HG02981 (cell line): ENCODE measurements at regions not wholly inside any gene's neighbourhood (a gene's known extent, or its start where the extent isn't known, plus 50 kb on each side); places are given as distances from the start of the nearest gene placed in this dataset.

Source experiments
- ATAC-seq: cut with Tn5 transposase; IDR thresholded peaks from one replicate; pipeline ENCODE4 v1.9.1; 2021; ENCODE audit warnings: mild to moderate bottlenecking, moderate library complexity; ENCODE audit not compliant: unreplicated experiment

GRCh38 chr4:176568238-176568637, 224.5 kb downstream of the VEGFC start:
- no peak for ATAC-seq

- no peak for ATAC-seq
Measured at GRCh38 chr4:176569301-176569700, 223.4 kb downstream of the VEGFC start.

- ATAC-seq = no peak
Measured at GRCh38 chr4:176571206-176571605, 221.5 kb downstream of the VEGFC start.

GRCh38 chr4:176575141-176575730, 217.5 kb downstream of the VEGFC start:
- ATAC-seq = no peak

GRCh38 chr4:176579226-176579625, 213.5 kb downstream of the VEGFC start:
- no peak for ATAC-seq

GRCh38 chr4:176583278-176583677, 209.4 kb downstream of the VEGFC start:
- no peak for ATAC-seq

GRCh38 chr4:176584031-176584606, 208.6 kb downstream of the VEGFC start:
- ATAC-seq = no peak

- ATAC-seq = no peak
Measured at GRCh38 chr4:176587920-176588319, 204.8 kb downstream of the VEGFC start.

- no peak for ATAC-seq
Measured at GRCh38 chr4:176588436-176588835, 204.3 kb downstream of the VEGFC start.

GRCh38 chr4:176592976-176593670, 199.6 kb downstream of the VEGFC start:
- ATAC-seq = no peak

GRCh38 chr4:176593943-176594342, 198.8 kb downstream of the VEGFC start:
- no peak for ATAC-seq

GRCh38 chr4:176595257-176595656, 197.5 kb downstream of the VEGFC start:
- ATAC-seq = no peak

GRCh38 chr4:176601124-176601523, 191.6 kb downstream of the VEGFC start:
- no peak for ATAC-seq

- ATAC-seq = no peak
Measured at GRCh38 chr4:176607807-176608206, 184.9 kb downstream of the VEGFC start.

GRCh38 chr4:176608346-176608745, 184.4 kb downstream of the VEGFC start:
- ATAC-seq = no peak

GRCh38 chr4:176610594-176610993, 182.1 kb downstream of the VEGFC start:
- no peak for ATAC-seq

GRCh38 chr4:176611381-176611780, 181.3 kb downstream of the VEGFC start:
- no peak for ATAC-seq

- ATAC-seq = no peak
Measured at GRCh38 chr4:176611951-176612350, 180.8 kb downstream of the VEGFC start.

- ATAC-seq = no peak
Measured at GRCh38 chr4:176614793-176615192, 177.9 kb downstream of the VEGFC start.

GRCh38 chr4:176616151-176616550, 176.6 kb downstream of the VEGFC start:
- no peak for ATAC-seq

GRCh38 chr4:176618138-176618537, 174.6 kb downstream of the VEGFC start:
- no peak for ATAC-seq

GRCh38 chr4:176619430-176619829, 173.3 kb downstream of the VEGFC start:
- no peak for ATAC-seq
